ENCODE measurements at regions not wholly inside any gene's neighbourhood (a gene's known extent, or its start where the extent isn't known, plus 50 kb on each side); places are given as distances from the start of the nearest gene placed in this dataset.

DNA sequence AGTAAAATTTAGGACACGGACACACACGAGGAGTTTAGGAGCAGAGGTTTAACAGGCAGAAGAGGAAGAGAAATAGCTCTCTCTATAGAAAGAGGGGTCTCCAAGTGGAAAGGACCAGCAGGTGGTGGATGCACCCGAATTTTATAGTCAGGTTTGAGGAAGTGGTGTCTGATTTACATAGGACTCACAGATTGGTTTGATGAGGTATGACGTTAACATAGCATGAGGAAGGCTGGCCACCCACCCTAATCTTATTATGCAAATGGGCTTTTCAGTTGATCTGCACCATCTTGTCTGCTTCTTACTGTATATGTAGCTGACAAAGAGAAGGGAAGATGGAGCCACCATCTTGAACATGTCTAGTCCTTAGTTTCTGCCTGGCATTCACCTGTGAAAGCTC is 52.5 kb upstream of the RGS2 start:
- no peaks in the 10 kb centered on the region for H3K79me2 ChIP-seq (ENCODE audit: low read depth)

GRCh38 chr1:192756847-192757246 is 52.0 kb upstream of the RGS2 start:
- Histone ChIP-seq H3K79me2 (ENCODE audit: low read depth) (no peaks in the 10 kb centered on the region), H3K9me2 (ENCODE audit: insufficient read depth) (no peaks in the 10 kb centered on the region), H3K36me3 (ENCODE audit: low read depth) (no peaks in the 10 kb centered on the region), H3K4me1 (replicated peaks; ENCODE audit: insufficient read depth) (no peaks in the 10 kb centered on the region), H4K20me1 (ENCODE audit: insufficient read depth) (no peaks in the 10 kb centered on the region), H3F3A (ENCODE audit: insufficient read depth, low read depth) (no peaks in the 10 kb centered on the region), H3K9me3 (ENCODE audit: insufficient read depth, low read depth) (peaks cover 7% of the 10 kb centered on the region; the same call in 1 of the 2 replicates), H3K27me3 (ENCODE audit: insufficient read depth, low read depth) (no peaks in the 10 kb centered on the region), H3K4me2 (no peak overlapping the region), H3K4me3 (no peak overlapping the region), H3K27ac (no peak overlapping the region), H2AFZ (0 out of 2 replicates have a peak overlapping the region, but pooled peaks have one; percentile 25)
- ChIA-PET CTCF (no interaction called here), POLR2A (ENCODE audit: unreplicated experiment) (no interaction called here)
- no peak for DNase-seq
- no TSS peak for BruUV-seq (replicated peaks)
- intact Hi-C loops (cut with micrococcal nuclease; ENCODE audit: unreplicated experiment): no loop called here
- TF ChIP-seq CTCF (conservative IDR thresholded peaks at IDR 0.05) (no peak), EZH2 (IDR thresholded peaks at IDR 0.05; ENCODE audit: low read depth) (no peak)

More for the DNA sequence above, 52.5 kb upstream of the RGS2 start:
- POLR2A ChIA-PET (ENCODE audit: unreplicated experiment): no interaction called here
- BruUV-seq (replicated peaks): no TSS peak
- no peak for DNase-seq
- Histone ChIP-seq H3K36me3 (ENCODE audit: low read depth) (no peaks in the 10 kb centered on the region), H3K4me2 (no peak overlapping the region), H4K20me1 (ENCODE audit: insufficient read depth) (no peaks in the 10 kb centered on the region), H3K4me3 (no peak overlapping the region), H3K27me3 (ENCODE audit: insufficient read depth, low read depth) (no peaks in the 10 kb centered on the region), H3K27ac (no peak overlapping the region), H3K4me1 (replicated peaks; ENCODE audit: insufficient read depth) (no peaks in the 10 kb centered on the region), H3F3A (ENCODE audit: insufficient read depth, low read depth) (no peaks in the 10 kb centered on the region), H3K9me2 (ENCODE audit: insufficient read depth) (no peaks in the 10 kb centered on the region), H2AFZ (no peak overlapping the region), H3K9me3 (ENCODE audit: insufficient read depth, low read depth) (peaks cover 8% of the 10 kb centered on the region; the same call in 1 of the 2 replicates)
- TF ChIP-seq CTCF (conservative IDR thresholded peaks at IDR 0.05) (no peak), EZH2 (IDR thresholded peaks at IDR 0.05; ENCODE audit: low read depth) (no peak)
- CTCF ChIA-PET: no interaction called here
- intact Hi-C loops (cut with micrococcal nuclease; ENCODE audit: unreplicated experiment): no loop called here

DNA sequence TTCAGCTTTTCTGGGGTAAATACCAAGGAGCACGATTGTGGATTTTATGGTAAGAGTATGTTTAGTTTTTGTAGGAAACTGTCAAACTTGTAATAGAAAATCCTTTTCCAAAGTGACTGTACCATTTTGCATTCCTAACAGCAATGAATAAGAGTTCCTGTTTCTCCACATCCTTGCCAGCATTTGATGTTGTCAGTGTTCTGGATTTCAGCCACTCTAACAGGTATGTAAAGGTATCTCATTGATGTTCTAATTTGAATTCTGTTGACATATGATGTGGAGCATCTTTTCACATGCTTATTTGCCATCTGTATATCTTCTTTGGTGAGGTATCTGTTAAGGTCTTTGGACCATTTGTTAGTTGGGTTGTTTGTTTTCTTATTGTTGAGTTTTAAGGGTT is 50.3 kb upstream of the RGS2 start:
- no peaks in the 10 kb centered on the region for H3K36me3 ChIP-seq (ENCODE audit: low read depth)
- no peaks in the 10 kb centered on the region for H3K9me2 ChIP-seq (ENCODE audit: insufficient read depth)
- no TSS peak for BruUV-seq (replicated peaks)
- H3K9me3 ChIP-seq (ENCODE audit: insufficient read depth, low read depth): 0 out of 2 replicates have a peak, but pooled peaks cover 3% of the 10 kb centered on the region
- H3F3A ChIP-seq (ENCODE audit: insufficient read depth, low read depth): no peaks in the 10 kb centered on the region
- H3K27ac ChIP-seq: no peak overlapping the region
- no peaks in the 10 kb centered on the region for H3K27me3 ChIP-seq (ENCODE audit: insufficient read depth, low read depth)
- H3K4me3 ChIP-seq: no peak overlapping the region
- H4K20me1 ChIP-seq (ENCODE audit: insufficient read depth): no peaks in the 10 kb centered on the region
- ChIA-PET CTCF (no interaction called here), POLR2A (ENCODE audit: unreplicated experiment) (no interaction called here)
- TF ChIP-seq EZH2 (IDR thresholded peaks at IDR 0.05; ENCODE audit: low read depth) (no peak), CTCF (conservative IDR thresholded peaks at IDR 0.05) (no peak)
- DNase-seq: no peak
- H2AFZ ChIP-seq: no peak overlapping the region
- H3K79me2 ChIP-seq (ENCODE audit: low read depth): no peaks in the 10 kb centered on the region
- intact Hi-C loops (cut with micrococcal nuclease; ENCODE audit: unreplicated experiment): no loop called here
- H3K4me1 ChIP-seq (replicated peaks; ENCODE audit: insufficient read depth): no peaks in the 10 kb centered on the region
- H3K4me2 ChIP-seq: no peak overlapping the region

Measured in PC-9 (cell line).